Type B pancreatic cell (in vitro differentiated cells): ENCODE measurements at regions not wholly inside any gene's neighbourhood (a gene's known extent, or its start where the extent isn't known, plus 50 kb on each side); places are given as distances from the start of the nearest gene placed in this dataset.

Experiments
- DNase-seq: peaks from one replicate; pipeline ENCODE4 v3.0.0; 2021; ENCODE audit warnings: mixed read lengths; ENCODE audit not compliant: unreplicated experiment; ENCODE audit errors: extremely low spot score
- H3K27ac Mint-ChIP-seq: 2 replicates; pipeline ENCODE4 v1.8.0; 2021; ENCODE audit warnings: mild to moderate bottlenecking, mixed read lengths
- H3K27me3 Mint-ChIP-seq: 2 replicates; pipeline ENCODE4 v1.8.0; 2021; ENCODE audit warnings: mixed read lengths
- H3K36me3 Mint-ChIP-seq: 2 replicates; pipeline ENCODE4 v1.8.0; 2021; ENCODE audit warnings: mixed read lengths
- H3K4me1 Mint-ChIP-seq: one replicate; pipeline ENCODE4 v1.8.0; 2021; ENCODE audit warnings: mixed read lengths; ENCODE audit not compliant: unreplicated experiment
- H3K4me3 Mint-ChIP-seq: 2 replicates; pipeline ENCODE4 v1.8.0; 2021; ENCODE audit warnings: mild to moderate bottlenecking, mixed read lengths
- H3K9me3 Mint-ChIP-seq: 2 replicates; pipeline ENCODE4 v1.8.0; 2021; ENCODE audit warnings: mixed read lengths
- TF ChIP-seq, protein P1 (sequence below): fragments of 200-600 bp; sonication (generic); conservative IDR thresholded peaks from 2 replicates; pipeline ENCODE4 v1.5.0; 2021; ENCODE audit warnings: antibody characterized with exemption, mild to moderate bottlenecking

DNA sequence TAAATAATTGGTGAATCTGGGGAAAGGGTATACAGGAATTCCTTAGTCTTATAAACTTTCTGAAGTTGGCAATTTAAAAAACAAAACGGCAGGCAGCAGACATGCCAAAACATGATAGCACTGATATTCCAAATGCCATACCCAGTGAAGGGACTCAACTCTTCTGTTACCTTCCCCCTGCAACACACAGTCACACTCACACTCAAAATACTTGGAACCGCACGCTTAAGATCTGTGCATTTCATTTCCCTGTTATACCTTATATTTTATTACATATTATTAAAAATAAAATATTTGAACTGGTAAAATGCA, 123.4 kb downstream of the ZFP36L2 start:
- peaks cover 33% of the 10 kb centered on the region for H3K4me1 Mint-ChIP-seq
- no peaks in the 10 kb centered on the region for H3K27me3 Mint-ChIP-seq
- DNase-seq, result no peak
- no peaks in the 10 kb centered on the region for H3K9me3 Mint-ChIP-seq
- TF ChIP-seq, protein P1, sequence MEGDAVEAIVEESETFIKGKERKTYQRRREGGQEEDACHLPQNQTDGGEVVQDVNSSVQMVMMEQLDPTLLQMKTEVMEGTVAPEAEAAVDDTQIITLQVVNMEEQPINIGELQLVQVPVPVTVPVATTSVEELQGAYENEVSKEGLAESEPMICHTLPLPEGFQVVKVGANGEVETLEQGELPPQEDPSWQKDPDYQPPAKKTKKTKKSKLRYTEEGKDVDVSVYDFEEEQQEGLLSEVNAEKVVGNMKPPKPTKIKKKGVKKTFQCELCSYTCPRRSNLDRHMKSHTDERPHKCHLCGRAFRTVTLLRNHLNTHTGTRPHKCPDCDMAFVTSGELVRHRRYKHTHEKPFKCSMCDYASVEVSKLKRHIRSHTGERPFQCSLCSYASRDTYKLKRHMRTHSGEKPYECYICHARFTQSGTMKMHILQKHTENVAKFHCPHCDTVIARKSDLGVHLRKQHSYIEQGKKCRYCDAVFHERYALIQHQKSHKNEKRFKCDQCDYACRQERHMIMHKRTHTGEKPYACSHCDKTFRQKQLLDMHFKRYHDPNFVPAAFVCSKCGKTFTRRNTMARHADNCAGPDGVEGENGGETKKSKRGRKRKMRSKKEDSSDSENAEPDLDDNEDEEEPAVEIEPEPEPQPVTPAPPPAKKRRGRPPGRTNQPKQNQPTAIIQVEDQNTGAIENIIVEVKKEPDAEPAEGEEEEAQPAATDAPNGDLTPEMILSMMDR, result no peak
- no peak overlapping the region for H3K27ac Mint-ChIP-seq
- H3K36me3 Mint-ChIP-seq, result peaks cover 9% of the 10 kb centered on the region
- no peak overlapping the region for H3K4me3 Mint-ChIP-seq

DNA sequence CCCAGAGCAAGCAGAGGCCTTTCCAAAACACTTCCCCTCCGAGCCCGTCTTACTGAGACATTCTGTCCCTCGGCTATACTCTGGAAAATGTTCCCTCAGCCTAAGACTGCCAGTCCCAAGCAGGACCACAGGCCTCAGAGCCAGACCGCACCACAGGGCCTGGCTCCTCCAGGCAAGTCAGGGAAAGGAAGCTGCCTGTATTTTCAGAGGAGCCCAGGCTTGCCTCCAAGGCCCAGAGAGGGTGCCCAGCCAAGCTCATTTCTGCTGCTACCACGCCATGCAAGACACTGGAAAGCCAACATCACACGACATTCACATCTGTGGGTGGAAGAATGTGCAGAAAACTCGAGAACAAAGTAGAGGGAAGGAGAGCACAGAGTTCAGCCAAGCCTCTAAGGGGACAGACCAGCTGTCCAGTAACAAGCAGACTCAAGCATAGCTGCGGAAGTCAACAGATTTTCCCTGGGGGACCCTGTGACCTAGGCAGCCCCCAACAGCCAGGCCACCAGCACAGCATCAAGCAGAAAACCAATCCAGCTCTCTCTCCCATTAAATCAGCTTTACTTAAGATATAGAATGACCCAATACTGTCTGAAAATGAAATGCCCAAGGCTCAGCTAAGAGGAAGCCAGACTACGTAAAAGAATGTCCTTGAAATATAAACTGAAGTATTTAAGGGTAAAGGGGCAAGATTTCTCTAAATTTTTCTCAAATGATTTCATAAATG, 123.9 kb downstream of the ZFP36L2 start:
- Mint-ChIP-seq H3K9me3 (no peaks in the 10 kb centered on the region), H3K4me1 (peaks cover 38% of the 10 kb centered on the region), H3K27ac (peak overlapping the region; percentile 72), H3K27me3 (no peaks in the 10 kb centered on the region), H3K4me3 (peak overlapping the region; percentile 22), H3K36me3 (peaks cover 9% of the 10 kb centered on the region)
- TF ChIP-seq, protein P1, result no peak
- no peak for DNase-seq

DNA sequence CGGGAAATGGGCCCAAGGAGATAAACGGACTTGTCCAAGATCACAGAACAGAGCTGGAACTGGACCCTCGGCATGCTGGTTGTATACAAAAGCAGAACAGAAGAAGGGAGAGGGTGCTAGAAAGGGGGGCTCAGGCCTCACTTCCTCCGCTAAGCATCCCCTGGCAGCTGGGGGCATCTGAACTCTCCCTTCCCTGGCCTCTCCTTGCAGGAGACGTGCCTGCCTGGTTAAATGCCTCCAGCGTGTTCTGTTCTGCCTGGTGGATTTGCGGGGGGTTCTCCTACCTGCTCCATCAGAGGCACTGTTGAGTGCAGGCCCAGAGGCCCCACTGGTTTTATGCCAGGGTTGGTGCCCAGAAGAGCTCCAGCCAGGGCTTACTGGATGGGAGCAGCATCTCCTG, 124.7 kb downstream of the ZFP36L2 start:
- Mint-ChIP-seq H3K27me3 (no peaks in the 10 kb centered on the region), H3K4me1 (peaks cover 32% of the 10 kb centered on the region), H3K27ac (no peak overlapping the region), H3K9me3 (no peaks in the 10 kb centered on the region), H3K4me3 (no peak overlapping the region), H3K36me3 (peaks cover 9% of the 10 kb centered on the region)
- TF ChIP-seq, protein P1, result no peak
- DNase-seq, result no peak

DNA sequence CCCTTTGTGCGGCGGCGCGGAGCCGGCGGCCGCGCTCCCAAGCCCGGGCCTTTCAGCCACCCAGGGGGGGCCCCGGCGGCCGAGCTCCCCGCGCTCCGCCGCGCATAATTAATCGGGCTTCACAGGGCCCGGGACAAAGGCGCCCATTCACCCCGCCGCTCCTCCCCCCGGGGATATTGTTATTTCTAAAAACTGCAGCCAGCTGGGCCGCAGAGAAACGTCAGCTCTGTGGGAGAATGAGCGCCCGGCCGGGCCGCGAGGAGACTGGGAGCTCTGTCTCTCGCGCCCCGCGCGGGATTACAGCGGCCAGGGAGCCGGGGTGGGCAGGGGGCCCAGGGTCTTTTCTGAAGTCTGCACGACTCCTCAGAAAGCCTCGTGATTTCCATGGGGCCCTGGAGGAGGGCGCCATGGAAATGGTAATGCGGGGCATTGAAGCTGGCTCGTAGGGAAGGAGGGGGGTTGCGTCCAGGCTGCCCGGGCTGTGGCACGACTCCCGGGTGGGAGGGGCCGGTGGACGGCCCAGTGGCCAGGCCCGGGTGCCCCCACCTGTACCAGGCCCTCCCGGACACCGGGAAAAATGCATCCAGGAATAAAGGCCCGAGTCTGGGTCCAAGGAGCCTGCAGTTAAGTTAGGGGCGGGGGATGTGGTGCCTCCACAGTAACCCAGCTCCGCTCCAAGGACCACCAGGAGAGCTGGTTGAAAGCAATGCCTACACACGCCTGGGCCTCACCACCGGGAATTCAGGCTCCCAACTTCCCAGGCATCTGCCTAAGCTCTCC, 125.3 kb downstream of the ZFP36L2 start:
- DNase-seq, result no peak
- Mint-ChIP-seq H3K27ac (no peak overlapping the region), H3K9me3 (no peaks in the 10 kb centered on the region), H3K36me3 (peaks cover 13% of the 10 kb centered on the region), H3K4me1 (peaks cover 27% of the 10 kb centered on the region), H3K27me3 (no peaks in the 10 kb centered on the region), H3K4me3 (peak overlapping the region; percentile 74)
- TF ChIP-seq, protein P1, result no peak

DNA sequence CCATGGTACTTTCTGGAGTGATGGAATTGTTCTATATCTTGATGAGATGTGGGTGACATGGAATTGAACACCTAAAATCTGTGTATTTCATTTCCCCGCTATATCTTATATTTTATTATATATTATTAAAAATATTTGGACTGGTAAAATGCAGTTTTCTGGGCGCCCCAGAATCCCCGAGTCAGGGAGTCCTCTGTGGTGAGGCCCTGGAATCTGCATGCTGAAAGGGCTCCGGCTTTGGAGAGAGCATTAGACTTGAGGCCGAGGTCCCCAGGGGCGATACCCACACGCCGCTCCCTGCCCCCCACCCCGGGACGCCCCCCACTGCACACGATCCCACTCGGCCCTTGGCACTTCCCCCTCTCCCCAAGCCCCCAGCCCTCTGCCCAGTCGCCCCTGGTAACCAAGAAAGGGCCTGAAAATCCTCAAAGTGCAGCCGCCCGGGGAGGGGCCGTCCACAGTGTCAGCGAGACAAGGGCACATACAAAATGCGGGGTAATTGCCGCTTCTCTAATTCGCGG, 126.0 kb downstream of the ZFP36L2 start:
- Mint-ChIP-seq H3K27me3 (no peaks in the 10 kb centered on the region), H3K36me3 (peaks cover 14% of the 10 kb centered on the region), H3K9me3 (no peaks in the 10 kb centered on the region), H3K4me1 (peaks cover 27% of the 10 kb centered on the region), H3K27ac (no peak overlapping the region), H3K4me3 (peak overlapping the region; percentile 69)
- TF ChIP-seq, protein P1, result no peak
- DNase-seq, result no peak
